GM12872 (cell line): ENCODE measurements at regions not wholly inside any gene's neighbourhood (a gene's known extent, or its start where the extent isn't known, plus 50 kb on each side); places are given as distances from the start of the nearest gene placed in this dataset.

ENCODE experiments used
- CTCF ChIP-seq: IDR thresholded peaks from 3 replicates; pipeline ENCODE4 v1.5.1; 2011; ENCODE audit warnings: low read depth, mild to moderate bottlenecking, low read length, moderate library complexity; ENCODE audit not compliant: insufficient read depth

- TF ChIP-seq CTCF: no peak
Measured at GRCh38 chr20:26354511-26354910, 657.9 kb upstream of the ZNF337 start.

- no peak for TF ChIP-seq CTCF
Measured at GRCh38 chr20:26347396-26347795, 650.7 kb upstream of the ZNF337 start.

- no peak for TF ChIP-seq CTCF
Measured at GRCh38 chr20:26324177-26324576, 627.5 kb upstream of the ZNF337 start.

- no peak for TF ChIP-seq CTCF
Measured at GRCh38 chr20:26315054-26315453, 618.4 kb upstream of the ZNF337 start.

- TF ChIP-seq CTCF: no peak
Measured at GRCh38 chr20:26308961-26309360, 612.3 kb upstream of the ZNF337 start.

- no peak for TF ChIP-seq CTCF
Measured at GRCh38 chr20:26295006-26295405, 598.4 kb upstream of the ZNF337 start.

- no peak for TF ChIP-seq CTCF
Measured at GRCh38 chr20:26279238-26279637, 582.6 kb upstream of the ZNF337 start.

GRCh38 chr20:26277339-26277738 is 580.7 kb upstream of the ZNF337 start:
- no peak for TF ChIP-seq CTCF
